KG1 (cell line): ENCODE measurements at regions not wholly inside any gene's neighbourhood (a gene's known extent, or its start where the extent isn't known, plus 50 kb on each side); places are given as distances from the start of the nearest gene placed in this dataset.

Experiments used
- DNase-seq: peaks from one replicate; lab custom pipeline; 2025; lab: John Stamatoyannopoulos, UW

DNA sequence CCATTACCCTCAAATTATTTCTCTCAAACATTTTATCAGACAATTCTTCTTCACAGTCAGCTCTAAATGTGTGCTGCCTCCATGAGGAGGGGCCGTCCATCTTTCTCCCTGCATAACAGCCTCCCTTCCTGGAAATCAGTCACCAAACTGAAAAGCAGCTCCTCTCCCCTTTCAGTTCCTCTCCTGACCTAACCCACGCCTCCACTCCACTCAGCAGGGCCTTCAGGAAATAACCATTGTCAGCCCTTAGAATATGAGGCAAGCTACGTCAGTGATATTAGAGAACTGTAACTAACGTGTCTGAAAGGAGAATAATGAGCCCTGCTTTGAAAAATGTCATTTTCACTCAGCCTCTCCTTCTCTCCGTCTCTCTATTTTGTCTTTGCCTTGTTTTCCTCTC, 116.2 kb downstream of the OLFM4 start:
- no peak for DNase-seq

DNA sequence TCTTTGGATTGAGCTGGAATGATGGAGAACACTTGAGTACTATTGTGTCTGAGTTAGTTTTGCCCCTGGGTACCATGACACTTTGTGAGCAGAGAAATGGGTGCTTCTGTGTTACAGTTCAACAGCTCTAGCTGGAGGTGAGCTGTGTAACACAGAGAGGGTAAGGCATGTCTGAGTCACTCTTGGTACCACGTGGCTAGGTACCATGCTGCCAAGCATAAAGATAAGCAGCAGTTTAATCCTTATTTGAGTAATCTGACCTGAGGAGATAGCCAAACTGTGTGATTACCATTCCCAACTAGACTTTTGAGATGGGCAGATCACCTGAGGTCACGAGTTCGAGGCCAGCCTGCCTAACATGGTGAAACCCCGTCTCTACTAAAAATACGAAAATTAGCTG, 122.0 kb downstream of the OLFM4 start:
- DNase-seq: no peak

DNA sequence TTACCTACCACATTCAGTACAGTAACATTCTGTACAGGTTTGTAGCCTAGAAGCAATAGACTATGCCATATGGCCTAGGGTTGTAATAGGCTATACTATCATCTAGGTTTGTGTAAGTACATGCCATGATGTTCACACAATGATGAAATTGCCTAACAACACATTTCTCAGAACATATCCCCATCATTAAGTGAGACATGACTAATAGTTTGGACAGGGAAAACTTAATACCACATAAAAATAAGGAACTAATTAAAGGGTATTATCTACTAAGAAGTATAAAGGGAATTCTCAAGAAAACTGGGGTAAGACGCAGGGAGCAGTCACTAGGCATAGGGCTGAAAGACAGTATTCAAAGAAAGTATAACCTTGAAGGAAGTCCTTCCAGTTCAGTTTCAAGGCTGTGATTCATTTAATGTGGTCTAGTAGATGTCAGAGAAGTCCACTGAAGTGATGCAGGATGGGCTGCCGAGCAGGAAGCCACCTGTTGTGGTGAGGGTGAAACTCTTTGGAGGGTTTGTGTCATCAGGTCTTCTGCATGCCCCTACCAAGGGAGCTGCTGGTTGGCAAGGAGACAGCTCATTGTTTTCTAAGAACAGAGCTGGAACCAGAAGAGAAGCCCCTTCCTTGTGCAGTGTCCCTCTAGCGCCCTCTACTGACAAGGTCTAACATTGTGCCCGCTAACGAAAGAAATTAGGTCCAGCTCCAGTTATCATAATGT, 122.9 kb downstream of the OLFM4 start:
- DNase-seq: peak; percentile 56

DNA sequence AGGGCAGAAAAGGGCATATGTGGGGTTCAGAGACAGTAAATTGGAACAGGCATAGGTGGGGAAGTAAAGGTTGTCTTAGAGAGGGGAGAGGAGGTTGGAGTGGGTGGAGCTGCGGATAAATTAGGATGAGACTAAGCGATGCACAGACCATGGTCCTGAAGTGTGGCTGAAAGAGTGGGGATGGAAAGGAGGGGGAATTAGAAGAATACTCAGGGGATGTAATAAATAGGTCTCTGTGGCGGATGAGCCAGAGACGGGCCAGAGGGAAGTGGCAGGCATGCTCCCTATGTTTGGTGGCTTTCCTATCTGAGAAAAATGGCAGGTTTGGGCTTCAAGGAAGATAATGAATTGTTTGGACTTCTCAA, 123.4 kb downstream of the OLFM4 start:
- no peak for DNase-seq

DNA sequence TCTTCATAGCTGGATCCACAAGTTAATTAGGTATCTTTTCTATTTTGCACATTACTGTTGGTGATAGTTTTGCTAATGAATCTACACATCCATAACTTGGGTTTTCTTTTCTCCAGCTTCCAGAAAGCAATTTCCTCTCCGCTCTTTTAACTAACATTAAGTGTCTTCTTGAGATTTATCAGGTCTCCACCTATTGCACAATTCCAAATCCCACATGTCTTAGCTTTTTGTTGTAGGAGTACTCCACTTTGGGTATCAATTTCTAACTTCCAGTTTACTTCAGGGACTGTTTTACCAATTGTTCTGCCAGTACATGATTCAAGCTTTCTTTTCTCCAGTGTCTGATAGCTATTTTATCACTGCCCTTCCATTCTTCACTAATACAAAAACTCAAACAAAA, 129.6 kb downstream of the OLFM4 start:
- DNase-seq: no peak

DNA sequence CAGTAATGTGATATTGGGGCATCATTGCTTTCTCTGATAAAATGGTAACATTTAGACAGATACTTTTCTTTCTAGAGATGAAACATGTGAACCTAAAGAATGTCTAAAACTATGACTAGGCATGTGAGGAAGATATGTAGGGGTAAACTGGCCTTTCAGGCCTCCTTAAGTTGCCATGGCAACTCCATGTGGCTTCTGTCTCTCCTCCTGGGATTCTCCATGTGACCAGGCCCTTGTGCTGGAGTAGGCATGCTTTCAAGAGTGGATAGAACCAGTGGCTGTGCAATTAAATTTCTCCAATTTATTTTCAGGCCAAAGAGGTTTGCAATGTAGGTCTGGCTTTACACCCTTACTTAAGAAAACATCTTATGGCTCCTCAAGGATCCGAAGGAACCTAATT, 130.8 kb downstream of the OLFM4 start:
- no peak for DNase-seq

DNA sequence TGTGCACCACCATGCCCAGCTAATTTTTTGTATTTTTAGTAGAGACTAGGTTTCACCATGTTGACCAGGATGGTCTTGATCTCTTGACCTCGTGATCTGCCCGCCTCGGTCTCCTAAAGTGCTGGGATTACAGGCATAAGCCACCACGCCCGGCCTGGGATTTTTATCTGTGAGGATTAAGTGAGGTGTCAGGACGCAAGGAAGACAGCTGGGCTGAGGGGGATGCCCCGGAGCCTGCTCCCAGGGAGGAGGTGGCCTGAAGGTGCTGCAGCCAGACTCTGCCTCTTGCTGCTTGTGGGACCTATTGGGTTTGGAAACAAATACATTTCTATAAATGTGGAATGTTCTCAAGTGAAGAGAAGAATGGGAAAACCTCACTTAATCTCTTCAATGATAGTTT, 131.6 kb downstream of the OLFM4 start:
- DNase-seq: no peak

DNA sequence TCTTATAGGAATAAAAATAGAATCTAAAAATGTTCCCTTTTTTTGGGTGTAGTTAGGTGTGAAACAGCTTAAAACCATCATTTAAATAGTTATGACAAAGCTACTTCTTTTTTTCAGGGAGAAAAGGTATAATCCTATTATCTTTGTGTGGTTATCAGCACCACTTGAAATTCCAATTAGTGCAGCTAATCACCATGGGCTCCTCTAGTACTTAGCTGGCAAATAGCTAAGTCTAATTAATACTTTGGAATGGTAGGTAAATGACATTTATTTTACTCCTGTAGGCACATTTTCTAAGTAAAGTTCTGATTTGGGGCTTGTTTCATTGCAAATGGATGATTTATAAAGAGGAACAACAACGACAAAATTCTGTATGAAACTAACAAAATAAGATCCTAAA, 132.6 kb downstream of the OLFM4 start:
- DNase-seq: no peak

DNA sequence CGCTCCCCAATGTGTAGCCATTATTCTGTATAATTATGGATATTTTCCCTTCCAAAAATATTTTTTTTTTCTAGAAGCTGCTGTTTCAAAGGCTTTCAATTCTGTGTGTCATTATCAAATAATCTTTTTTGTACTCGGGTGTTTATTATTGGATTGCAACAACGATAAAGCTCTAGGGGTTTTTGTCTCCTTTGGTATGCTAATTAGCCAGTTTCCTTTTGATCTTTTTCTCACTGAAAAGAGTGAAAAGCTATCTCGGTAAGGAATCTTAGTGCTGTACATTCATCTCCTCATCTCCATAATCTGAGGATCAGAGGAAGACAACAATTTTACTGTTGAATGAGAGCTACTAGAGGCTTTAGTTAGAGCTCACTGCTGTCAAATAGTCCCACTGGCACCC, 136.6 kb downstream of the OLFM4 start:
- no peak for DNase-seq

DNA sequence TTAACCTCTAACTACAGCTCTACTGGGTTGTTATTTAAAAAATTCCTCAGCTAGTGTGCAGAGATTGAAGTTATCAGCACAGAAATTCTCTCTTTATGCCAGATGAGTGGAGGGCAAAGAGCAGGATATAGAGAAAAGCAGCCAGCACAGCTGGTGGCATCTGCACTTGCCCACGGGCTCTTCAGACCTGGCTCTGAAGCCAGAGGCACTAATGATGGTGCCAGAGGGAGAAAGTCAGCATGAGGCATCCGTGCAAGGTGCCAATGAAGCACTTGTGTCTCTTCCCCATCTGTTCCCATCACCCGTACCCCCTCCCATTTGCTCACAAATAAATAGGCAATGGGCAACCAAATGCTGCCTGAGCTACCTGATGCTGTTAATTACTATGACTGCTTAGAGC, 138.9 kb downstream of the OLFM4 start:
- no peak for DNase-seq

DNA sequence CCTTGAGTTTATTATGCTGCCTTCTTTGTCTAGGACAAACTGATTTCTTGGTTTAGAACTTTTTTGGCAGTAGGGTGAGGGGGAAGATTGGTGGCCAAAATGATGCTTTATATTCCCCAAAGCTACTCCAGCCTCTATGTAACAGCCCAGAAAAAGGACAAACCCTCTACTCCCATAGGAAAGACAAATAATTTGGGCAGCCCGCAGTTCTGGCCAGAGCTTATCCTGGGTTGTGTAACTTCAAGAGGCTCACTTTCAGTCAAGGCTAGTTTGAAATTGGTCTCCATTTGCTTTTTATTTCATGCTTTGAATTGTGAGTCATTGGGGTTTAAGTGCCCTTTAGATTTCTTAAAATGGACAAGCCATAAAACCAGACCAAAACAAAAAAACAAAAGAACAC, 142.3 kb downstream of the OLFM4 start:
- no peak for DNase-seq

DNA sequence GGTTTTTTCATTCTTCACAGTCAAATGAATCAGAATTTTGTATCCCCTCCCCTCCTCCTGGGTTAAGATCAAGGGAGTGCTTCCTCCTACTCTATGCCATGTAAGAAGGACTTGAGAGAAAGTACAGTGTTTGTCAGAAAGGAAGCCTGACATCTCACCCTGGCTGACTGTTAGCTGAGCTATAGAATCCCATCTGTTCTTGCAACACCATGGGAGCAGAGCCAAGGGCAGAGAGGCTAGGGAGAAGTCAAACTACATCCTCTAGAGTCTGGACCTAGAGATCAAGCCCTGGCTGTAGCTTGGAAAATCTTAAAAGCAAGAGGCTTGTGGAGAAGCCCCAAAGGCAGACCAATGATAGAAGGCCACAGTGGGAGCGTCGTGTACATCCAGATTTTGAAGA, 145.9 kb downstream of the OLFM4 start:
- no peak for DNase-seq

DNA sequence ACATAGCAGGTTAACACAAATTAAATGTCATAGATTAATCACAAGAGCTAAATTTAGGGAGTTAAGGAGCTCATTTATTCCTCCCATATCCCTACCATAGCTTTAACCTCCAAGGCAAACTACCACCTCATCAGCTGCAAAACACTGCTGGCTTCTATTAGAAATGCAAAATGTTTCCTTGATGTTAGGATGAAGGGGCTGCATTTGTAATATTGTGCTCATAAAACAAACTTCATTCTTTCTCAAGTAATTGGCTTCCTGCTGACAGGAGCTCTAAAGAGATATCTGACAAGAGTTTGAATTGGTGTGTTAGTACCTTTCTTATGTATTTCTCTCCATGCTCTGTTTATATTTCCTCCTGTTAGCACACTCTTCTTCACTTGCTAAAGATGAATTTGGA, 152.1 kb downstream of the OLFM4 start:
- no peak for DNase-seq

DNA sequence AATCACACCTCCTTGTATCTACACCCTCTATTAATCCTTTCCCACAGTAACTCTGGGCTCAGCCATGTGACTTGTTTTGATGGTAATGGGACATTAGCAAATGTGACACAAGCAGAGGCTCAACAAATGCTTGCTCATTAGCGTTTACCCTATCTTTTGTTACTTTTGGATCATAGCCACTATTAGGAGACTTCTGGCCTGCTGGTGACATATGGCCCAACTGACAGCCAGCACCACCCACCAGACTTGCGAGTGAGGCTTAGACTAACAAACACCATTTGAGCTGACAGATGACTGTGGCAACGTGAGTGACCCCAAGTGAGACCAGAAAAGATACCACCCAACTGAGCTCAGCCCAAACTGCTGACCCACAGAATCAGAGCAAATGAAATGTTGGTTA, 154.1 kb downstream of the OLFM4 start:
- no peak for DNase-seq

DNA sequence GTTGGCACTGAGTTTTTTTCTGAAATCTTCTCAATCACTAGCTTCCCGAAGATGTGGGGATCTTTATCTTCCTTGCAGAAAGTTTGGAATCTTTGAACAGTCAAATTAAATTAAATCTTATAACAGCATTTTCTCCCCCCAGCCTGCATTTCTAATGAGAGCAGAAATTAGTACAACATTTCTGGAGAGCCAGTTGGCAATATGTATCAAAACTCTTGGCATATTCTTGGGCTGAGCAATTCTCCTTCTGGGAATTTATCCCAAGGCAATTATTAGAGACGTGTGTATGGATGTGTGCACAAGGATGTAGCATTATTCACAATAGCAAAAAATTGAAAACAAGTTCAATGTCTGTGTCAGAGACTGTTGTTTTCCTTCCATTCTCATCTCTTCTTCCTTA, 159.5 kb downstream of the OLFM4 start:
- no peak for DNase-seq

DNA sequence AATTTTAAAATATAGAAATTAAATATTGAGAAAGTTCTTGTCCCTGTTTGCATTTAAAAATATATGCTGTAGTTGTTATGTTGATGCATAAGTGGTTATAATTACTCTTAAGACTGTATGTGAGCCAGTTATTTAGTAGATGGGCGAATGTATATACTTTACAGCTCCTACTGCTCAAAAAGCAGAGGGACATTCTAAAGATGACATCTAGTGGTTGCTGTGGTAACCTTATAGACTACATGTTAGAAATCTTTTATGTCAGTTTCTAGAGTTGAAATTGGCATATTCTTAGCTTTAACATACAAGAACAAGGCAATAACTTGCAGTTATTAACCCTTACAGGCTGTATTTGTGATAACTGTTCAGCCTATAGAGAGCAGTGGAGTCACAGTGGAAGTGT, 160.5 kb downstream of the OLFM4 start:
- no peak for DNase-seq

DNA sequence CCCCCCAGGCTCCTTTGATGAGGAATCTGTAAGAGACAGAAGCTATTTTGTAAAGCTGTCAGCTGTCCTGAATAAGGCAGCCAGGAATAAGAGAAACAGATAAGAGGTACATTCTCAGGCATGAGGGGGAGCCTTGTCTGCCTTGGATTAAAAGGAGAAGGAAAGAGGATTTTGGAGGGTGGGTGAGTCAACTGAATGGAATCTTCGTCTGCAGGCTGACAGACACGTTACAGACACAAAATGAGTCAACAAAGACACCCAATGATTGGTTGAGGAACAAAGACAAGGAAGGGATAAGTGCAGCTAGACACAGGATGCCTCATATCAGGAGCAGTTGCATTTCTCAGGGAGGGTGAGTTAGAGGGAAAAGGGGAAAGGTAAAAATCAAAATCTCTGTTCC, 162.5 kb downstream of the OLFM4 start:
- DNase-seq: no peak

DNA sequence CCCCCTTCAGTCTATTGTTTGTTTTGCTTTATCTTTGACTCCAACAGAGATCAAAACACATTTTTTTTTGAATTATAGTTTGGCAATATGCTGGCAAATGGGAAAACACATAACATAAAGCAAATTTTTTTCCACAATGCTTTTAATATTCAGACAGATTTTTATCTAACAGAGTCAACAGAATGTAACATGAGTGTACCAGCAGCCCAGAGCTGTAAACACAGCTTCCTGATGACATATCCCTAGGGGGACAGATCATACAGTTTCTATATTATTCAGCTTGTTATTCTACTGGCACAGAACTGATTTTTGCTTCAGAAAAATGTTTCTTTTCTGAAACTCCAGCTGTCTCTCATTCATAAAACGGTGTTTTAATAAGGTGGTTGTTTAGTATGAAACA, 168.8 kb downstream of the OLFM4 start:
- DNase-seq: no peak

DNA sequence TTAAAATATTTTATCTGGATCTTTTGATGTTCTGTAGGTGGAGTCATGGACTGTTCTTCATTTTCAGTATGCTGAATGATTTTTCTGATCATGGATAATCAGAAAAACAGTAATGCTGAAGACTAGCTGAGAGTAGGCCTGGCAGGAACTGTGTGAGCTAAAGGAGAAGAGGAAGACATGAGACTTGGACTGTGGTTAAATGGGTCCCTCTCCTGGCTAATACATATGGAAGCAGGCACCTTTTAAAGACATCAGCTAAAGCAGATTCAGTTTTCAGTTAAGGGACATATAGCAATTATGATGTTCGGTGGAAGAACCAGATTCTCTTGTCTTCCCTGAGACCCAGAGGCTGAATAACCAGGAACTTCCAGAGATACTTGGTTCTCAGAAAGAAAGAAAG, 169.4 kb downstream of the OLFM4 start:
- no peak for DNase-seq

DNA sequence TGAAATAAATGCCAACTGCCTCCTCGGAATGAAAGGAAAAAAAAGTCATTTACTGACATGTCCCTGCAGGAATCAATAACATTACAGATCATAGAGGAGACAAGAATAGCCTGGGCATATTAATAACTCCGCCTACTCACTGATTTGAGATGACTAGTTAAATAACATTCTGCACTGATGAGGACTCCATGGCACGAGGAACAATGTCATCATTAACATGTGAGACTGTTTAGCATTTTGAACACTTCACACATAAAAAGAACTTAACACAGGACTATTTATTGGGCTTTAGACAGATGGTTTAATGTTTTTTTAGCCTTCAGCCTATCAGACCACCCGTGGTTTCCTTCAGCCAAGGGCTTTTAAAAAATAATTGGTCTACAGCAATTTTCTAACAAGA, 170.1 kb downstream of the OLFM4 start:
- no peak for DNase-seq

DNA sequence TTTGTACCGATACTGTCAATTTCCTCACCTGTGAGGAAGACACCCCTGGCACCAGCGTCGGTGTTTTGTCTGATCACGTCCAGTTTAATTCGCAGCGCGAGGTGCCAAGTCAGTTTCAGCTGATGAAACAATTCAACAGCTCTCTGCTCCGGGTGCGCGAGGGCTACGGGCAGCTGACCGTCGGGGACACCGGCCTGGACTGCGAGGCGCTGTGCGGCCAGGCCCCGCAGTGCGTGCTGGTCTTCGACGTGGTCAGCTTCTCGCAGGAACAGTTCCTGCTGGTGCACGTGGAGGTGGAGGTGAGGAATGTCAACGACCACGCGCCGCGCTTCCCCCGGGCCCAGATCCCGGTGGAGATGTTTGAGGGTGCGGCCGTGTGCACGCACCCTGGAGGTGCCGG, 171.5 kb downstream of the OLFM4 start:
- no peak for DNase-seq

DNA sequence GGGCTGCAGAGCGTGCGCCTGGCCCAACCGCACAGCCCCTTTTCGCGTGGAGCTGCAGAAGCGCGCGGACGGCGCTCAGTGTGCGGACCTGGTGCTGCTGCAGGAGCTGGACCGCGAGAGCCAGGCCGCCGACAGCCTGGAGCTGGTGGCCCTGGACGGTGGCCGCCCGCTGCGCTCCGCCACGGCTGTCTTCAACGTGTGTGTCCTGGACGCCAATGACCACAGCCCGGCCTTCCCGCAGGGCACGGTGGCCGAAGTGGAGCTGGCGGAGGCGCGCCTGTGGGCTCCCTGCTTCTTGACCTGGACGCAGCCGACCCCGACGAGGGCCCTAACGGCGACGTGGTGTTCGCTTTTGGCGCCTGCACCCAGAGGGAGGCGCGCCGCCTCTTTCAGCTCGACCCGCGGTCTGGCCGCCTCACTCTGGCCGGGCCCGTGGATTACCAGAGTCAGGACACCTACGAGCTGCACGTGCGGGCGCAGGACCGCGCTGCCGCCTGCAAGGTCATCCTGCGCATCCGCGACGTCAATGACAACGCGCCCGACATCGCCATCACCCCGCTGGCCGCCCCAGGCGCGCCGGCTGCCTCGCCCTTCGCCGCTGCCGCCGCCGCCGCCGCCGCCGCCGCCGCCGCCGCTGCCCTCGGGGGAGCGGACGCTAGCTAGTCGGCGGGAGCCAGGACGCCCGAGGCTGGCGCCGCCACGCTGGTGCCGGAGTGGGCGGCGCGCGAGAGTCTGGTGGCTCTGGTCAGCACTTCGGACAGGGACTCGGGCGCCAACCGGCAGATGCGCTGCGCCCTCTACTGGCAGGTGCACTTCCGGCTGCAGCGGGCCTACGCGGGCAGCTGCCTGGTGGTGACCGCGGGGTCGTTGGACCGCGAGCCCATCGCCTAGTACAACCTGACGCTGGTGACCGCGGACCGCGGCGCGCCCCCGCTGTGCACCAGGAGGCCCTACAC, 172.2 kb downstream of the OLFM4 start:
- DNase-seq: no peak

DNA sequence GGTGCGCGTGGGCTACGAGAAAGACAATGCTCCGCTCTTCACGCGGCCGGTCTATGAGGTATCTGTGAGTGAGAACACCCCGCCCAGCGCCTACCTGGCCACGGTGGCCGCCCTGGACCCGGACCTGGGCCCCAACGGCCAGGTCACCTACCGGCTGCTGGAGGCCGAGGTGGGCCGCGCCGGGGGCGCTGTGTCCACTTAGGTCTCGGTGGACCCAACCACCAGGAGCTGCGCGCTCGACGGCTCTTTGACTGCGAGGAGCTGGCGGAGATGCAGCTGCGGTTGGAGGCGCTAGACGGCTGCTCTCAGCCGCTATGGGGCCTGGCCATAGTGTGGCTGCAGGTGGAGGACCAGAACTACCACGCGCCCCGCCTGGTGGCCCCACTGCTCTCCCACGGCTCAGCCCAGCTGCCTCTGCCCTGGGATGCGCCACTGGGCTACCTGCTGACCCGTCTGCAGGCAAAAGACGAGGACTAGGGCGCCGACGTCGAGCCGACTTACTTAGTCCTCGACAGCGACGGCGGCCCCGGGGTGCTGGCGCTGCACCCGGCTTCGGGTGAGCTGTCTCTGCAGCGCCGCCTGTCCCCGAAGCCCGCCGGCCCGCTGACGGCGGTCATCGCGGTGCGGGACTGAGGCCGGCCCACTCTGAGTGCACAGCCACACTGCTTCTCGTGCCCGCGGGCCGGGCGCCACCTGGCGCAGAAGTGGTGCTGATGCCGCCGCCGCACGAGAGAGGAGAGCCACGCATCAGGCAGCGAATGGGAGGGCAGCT, 173.0 kb downstream of the OLFM4 start:
- no peak for DNase-seq
